ENCODE measurements at regions not wholly inside any gene's neighbourhood (a gene's known extent, or its start where the extent isn't known, plus 50 kb on each side); places are given as distances from the start of the nearest gene placed in this dataset.
"Not testable (repeated sequence)": the region's sequence is repeated elsewhere in the genome, so short reads cannot be mapped to it uniquely, and the experiment has no call there.

- no peak for FAIRE-seq
- no peak for DNase-seq (ENCODE audit: insufficient read length, low spot score)
- TF ChIP-seq POLR2A (IDR thresholded peaks at IDR 0.05; ENCODE audit: low read depth, low read length): no peak
Measured at GRCh38 chr10:26355241-26355640, 82.9 kb upstream of the APBB1IP start.

GRCh38 chr10:26357203-26357602, 80.9 kb upstream of the APBB1IP start:
- DNase-seq (ENCODE audit: insufficient read length, low spot score): no peak
- no peak for TF ChIP-seq POLR2A (IDR thresholded peaks at IDR 0.05; ENCODE audit: low read depth, low read length)
- no peak for FAIRE-seq

- FAIRE-seq (no peak), DNase-seq (ENCODE audit: insufficient read length, low spot score) (no peak)
- no peak for TF ChIP-seq POLR2A (IDR thresholded peaks at IDR 0.05; ENCODE audit: low read depth, low read length)
Measured at GRCh38 chr10:26358071-26358470, 80.1 kb upstream of the APBB1IP start.

- FAIRE-seq: no peak
- no peak for DNase-seq (ENCODE audit: insufficient read length, low spot score)
- TF ChIP-seq POLR2A (IDR thresholded peaks at IDR 0.05; ENCODE audit: low read depth, low read length): no peak
Measured at GRCh38 chr10:26359670-26360069, 78.5 kb upstream of the APBB1IP start.

- DNase-seq (ENCODE audit: insufficient read length, low spot score) (no peak), FAIRE-seq (no peak)
- TF ChIP-seq POLR2A (IDR thresholded peaks at IDR 0.05; ENCODE audit: low read depth, low read length): no peak
Measured at GRCh38 chr10:26361351-26361750, 76.8 kb upstream of the APBB1IP start.

- no peak for TF ChIP-seq POLR2A (IDR thresholded peaks at IDR 0.05; ENCODE audit: low read depth, low read length)
- DNase-seq (ENCODE audit: insufficient read length, low spot score): no peak
- no peak for FAIRE-seq
Measured at GRCh38 chr10:26361971-26362370, 76.2 kb upstream of the APBB1IP start.

GRCh38 chr10:26365681-26366358, 72.3 kb upstream of the APBB1IP start:
- no peak for DNase-seq (ENCODE audit: insufficient read length, low spot score)
- no peak for TF ChIP-seq POLR2A (IDR thresholded peaks at IDR 0.05; ENCODE audit: low read depth, low read length)
- FAIRE-seq: no peak

GRCh38 chr10:26367035-26367434, 71.1 kb upstream of the APBB1IP start:
- not testable (repeated sequence) for DNase-seq (ENCODE audit: insufficient read length, low spot score); FAIRE-seq

GRCh38 chr10:26367771-26368170, 70.4 kb upstream of the APBB1IP start:
- peak; percentile 12 for DNase-seq (ENCODE audit: insufficient read length, low spot score)
- FAIRE-seq: peak; percentile 36
- no peak for TF ChIP-seq POLR2A (IDR thresholded peaks at IDR 0.05; ENCODE audit: low read depth, low read length)

- DNase-seq (ENCODE audit: insufficient read length, low spot score) (no peak), FAIRE-seq (no peak)
- no peak for TF ChIP-seq POLR2A (IDR thresholded peaks at IDR 0.05; ENCODE audit: low read depth, low read length)
Measured at GRCh38 chr10:26368463-26368862, 69.7 kb upstream of the APBB1IP start.

- FAIRE-seq: no peak
- no peak for TF ChIP-seq POLR2A (IDR thresholded peaks at IDR 0.05; ENCODE audit: low read depth, low read length)
- DNase-seq (ENCODE audit: insufficient read length, low spot score): no peak
Measured at GRCh38 chr10:26372513-26373354, 65.4 kb upstream of the APBB1IP start.

GRCh38 chr10:26374426-26374825, 63.7 kb upstream of the APBB1IP start:
- FAIRE-seq (no peak), DNase-seq (ENCODE audit: insufficient read length, low spot score) (no peak)

GRCh38 chr10:26377224-26377810, 60.8 kb upstream of the APBB1IP start:
- DNase-seq (ENCODE audit: insufficient read length, low spot score); FAIRE-seq: not testable (repeated sequence)

More at GRCh38 chr10:26374426-26374825, 63.7 kb upstream of the APBB1IP start:
- no peak for TF ChIP-seq POLR2A (IDR thresholded peaks at IDR 0.05; ENCODE audit: low read depth, low read length)

- FAIRE-seq (no peak), DNase-seq (ENCODE audit: insufficient read length, low spot score) (no peak)
- TF ChIP-seq POLR2A (IDR thresholded peaks at IDR 0.05; ENCODE audit: low read depth, low read length): no peak
Measured at GRCh38 chr10:26378861-26379294, 59.3 kb upstream of the APBB1IP start.

All from H54 (cell line).